ENCODE measurements at regions not wholly inside any gene's neighbourhood (a gene's known extent, or its start where the extent isn't known, plus 50 kb on each side); places are given as distances from the start of the nearest gene placed in this dataset.
"Not testable (repeated sequence)": the region's sequence is repeated elsewhere in the genome, so short reads cannot be mapped to it uniquely, and the experiment has no call there.

DNA sequence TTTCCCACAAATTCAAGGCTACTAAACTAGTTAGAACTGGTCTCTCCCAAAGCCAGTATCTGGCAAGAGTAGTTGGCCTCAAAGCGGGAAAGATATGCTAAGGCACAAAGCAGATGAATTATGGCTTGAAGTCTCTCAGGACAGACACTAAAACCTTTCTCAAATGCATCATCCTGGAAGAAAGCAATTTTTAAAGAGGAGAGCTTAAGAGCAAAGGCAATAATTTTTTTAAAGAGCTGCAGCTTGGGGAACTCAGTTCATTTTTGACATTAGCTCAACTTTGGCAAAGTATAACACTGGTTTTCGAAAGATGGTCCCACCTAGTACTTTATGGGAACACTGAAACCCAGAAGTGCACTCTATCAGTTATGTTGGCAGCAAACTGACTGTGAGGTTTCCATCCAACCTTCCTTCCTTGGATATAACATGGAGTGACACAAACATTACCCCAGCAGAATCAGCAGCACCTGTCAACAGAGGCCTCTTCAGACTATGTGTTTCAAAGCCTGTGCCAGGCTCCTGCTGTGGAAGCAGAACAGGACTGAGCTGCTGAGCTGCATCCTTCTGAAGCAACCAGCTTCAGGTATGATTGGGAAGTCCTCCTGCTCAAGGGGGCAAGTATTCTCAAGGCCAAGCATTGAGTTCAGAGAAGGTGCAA is 852.3 kb upstream of the HS3ST5 start:
- H3F3A ChIP-seq (ENCODE audit: low read depth): no peaks in the 10 kb centered on the region
- H3K27me3 Mint-ChIP-seq (ENCODE audit: insufficient read depth, low read depth): peaks cover 3% of the 10 kb centered on the region
- H3K79me2 ChIP-seq (ENCODE audit: low read depth): no peaks in the 10 kb centered on the region
- no peak overlapping the region for H3K27ac ChIP-seq
- H3K4me3 Mint-ChIP-seq: no peak overlapping the region
- no peaks in the 10 kb centered on the region for H4K20me1 ChIP-seq (ENCODE audit: low read depth)
- H3K9ac ChIP-seq: no peak overlapping the region
- no peak overlapping the region for H3K4me3 ChIP-seq
- TF ChIP-seq EZH2 (IDR thresholded peaks at IDR 0.05): no peak
- TF ChIP-seq, protein P1, sequence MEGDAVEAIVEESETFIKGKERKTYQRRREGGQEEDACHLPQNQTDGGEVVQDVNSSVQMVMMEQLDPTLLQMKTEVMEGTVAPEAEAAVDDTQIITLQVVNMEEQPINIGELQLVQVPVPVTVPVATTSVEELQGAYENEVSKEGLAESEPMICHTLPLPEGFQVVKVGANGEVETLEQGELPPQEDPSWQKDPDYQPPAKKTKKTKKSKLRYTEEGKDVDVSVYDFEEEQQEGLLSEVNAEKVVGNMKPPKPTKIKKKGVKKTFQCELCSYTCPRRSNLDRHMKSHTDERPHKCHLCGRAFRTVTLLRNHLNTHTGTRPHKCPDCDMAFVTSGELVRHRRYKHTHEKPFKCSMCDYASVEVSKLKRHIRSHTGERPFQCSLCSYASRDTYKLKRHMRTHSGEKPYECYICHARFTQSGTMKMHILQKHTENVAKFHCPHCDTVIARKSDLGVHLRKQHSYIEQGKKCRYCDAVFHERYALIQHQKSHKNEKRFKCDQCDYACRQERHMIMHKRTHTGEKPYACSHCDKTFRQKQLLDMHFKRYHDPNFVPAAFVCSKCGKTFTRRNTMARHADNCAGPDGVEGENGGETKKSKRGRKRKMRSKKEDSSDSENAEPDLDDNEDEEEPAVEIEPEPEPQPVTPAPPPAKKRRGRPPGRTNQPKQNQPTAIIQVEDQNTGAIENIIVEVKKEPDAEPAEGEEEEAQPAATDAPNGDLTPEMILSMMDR (IDR thresholded peaks at IDR 0.05): no peak
- no peak for TF ChIP-seq EZH2phosphoT487 (IDR thresholded peaks at IDR 0.05)
- no peaks in the 10 kb centered on the region for H3K9me3 ChIP-seq (ENCODE audit: low read depth)
- no peak overlapping the region for H2AFZ ChIP-seq (replicated peaks)
- H3K27me3 ChIP-seq: no peaks in the 10 kb centered on the region
- H3K4me1 ChIP-seq: no peaks in the 10 kb centered on the region
- no peaks in the 10 kb centered on the region for H3K36me3 Mint-ChIP-seq
- H3K36me3 ChIP-seq: no peaks in the 10 kb centered on the region
- peaks cover 11% of the 10 kb centered on the region for H3K9me3 Mint-ChIP-seq
- no peaks in the 10 kb centered on the region for H3K4me1 Mint-ChIP-seq
- H3K27ac Mint-ChIP-seq: no peak overlapping the region
- no peak overlapping the region for H3K4me2 ChIP-seq
- no peak for DNase-seq (ENCODE audit: low spot score)

DNA sequence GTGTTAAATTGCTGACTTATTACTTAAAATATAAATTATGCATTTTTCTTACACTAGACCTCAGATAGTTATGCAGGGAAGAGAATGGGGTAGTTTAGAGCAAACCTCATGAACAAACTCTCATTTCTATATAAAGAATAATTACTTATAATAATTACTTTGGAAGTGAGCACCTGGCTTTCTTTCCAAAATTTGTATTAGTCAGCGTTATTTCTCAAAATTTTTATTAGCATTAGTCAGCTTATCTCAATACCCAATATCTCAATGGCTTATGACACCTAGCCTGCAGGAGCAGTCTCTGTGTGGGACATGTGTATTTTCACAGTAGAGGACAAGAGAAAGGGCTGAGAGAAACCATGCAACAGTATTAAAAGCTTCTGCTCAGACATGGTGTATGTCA is 849.2 kb upstream of the HS3ST5 start:
- H3K27me3 Mint-ChIP-seq (ENCODE audit: insufficient read depth, low read depth): no peaks in the 10 kb centered on the region

DNA sequence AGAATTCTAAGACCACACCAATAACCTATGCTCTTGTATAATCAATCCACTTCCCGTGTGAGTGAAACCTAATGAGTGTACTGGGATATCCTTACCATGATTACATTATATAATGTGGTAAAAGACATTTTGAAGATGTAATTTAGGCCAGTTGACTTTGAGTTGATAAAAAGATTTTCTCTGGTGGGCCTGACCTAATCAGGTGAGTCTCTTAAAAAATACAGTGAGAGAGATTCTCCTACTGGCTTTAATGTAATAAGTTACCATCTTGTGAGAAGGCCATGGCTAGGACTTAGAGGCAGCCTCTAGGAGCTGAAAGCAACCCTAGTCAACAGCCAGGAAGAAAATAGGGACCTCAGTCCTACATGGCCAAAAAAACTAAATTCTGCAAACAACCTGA is 847.7 kb upstream of the HS3ST5 start:
- H3K27ac ChIP-seq: no peak overlapping the region
- no peaks in the 10 kb centered on the region for H3K4me1 ChIP-seq
- no peaks in the 10 kb centered on the region for H3K36me3 ChIP-seq
- H3K9ac ChIP-seq: no peak overlapping the region
- H3K9me3 ChIP-seq (ENCODE audit: low read depth): no peaks in the 10 kb centered on the region
- no peak overlapping the region for H3K4me3 ChIP-seq
- H2AFZ ChIP-seq (replicated peaks): no peak overlapping the region
- H3K79me2 ChIP-seq (ENCODE audit: low read depth): no peaks in the 10 kb centered on the region
- Mint-ChIP-seq H3K4me3 (no peak overlapping the region), H3K36me3 (no peaks in the 10 kb centered on the region), H3K9me3 (no peaks in the 10 kb centered on the region), H3K27me3 (ENCODE audit: insufficient read depth, low read depth) (no peaks in the 10 kb centered on the region), H3K4me1 (no peaks in the 10 kb centered on the region), H3K27ac (no peak overlapping the region)
- no peaks in the 10 kb centered on the region for H3F3A ChIP-seq (ENCODE audit: low read depth)
- no peak overlapping the region for H3K4me2 ChIP-seq
- TF ChIP-seq, protein P1 (IDR thresholded peaks at IDR 0.05): no peak
- TF ChIP-seq EZH2 (IDR thresholded peaks at IDR 0.05) (no peak), EZH2phosphoT487 (IDR thresholded peaks at IDR 0.05) (no peak)
- no peaks in the 10 kb centered on the region for H4K20me1 ChIP-seq (ENCODE audit: low read depth)
- H3K27me3 ChIP-seq: no peaks in the 10 kb centered on the region
- no peak for DNase-seq (ENCODE audit: low spot score)

More for the DNA sequence above, 849.2 kb upstream of the HS3ST5 start:
- Histone ChIP-seq H3K79me2 (ENCODE audit: low read depth) (no peaks in the 10 kb centered on the region), H3K27ac (no peak overlapping the region), H2AFZ (replicated peaks) (no peak overlapping the region), H3K36me3 (no peaks in the 10 kb centered on the region), H3F3A (ENCODE audit: low read depth) (no peaks in the 10 kb centered on the region), H3K27me3 (no peaks in the 10 kb centered on the region), H4K20me1 (ENCODE audit: low read depth) (no peaks in the 10 kb centered on the region), H3K4me1 (no peaks in the 10 kb centered on the region), H3K4me2 (no peak overlapping the region), H3K4me3 (no peak overlapping the region), H3K9me3 (ENCODE audit: low read depth) (no peaks in the 10 kb centered on the region), H3K9ac (no peak overlapping the region)
- Mint-ChIP-seq H3K36me3 (no peaks in the 10 kb centered on the region), H3K4me3 (no peak overlapping the region), H3K9me3 (no peaks in the 10 kb centered on the region), H3K4me1 (no peaks in the 10 kb centered on the region), H3K27ac (no peak overlapping the region)
- TF ChIP-seq, protein P1 (IDR thresholded peaks at IDR 0.05): no peak
- TF ChIP-seq EZH2phosphoT487 (IDR thresholded peaks at IDR 0.05): no peak
- no peak for TF ChIP-seq EZH2 (IDR thresholded peaks at IDR 0.05)
- DNase-seq (ENCODE audit: low spot score): no peak

DNA sequence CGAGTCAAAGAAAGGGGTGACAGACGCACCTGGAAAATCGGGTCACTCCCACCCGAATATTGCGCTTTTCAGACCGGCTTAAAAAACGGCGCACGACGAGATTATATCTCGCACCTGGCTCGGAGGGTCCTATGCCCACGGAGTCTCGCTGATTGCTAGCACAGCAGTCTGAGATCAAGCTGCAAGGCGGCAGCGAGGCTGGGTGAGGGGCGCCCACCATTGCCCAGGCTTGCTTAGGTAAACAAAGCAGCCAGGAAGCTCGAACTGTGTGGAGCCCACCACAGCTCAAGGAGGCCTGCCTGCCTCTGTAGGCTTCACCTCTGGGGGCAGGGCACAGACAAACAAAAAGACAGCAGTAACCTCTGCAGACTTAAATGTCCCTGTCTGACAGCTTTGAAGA is 832.6 kb upstream of the HS3ST5 start:
- not testable (repeated sequence) for H3K27ac ChIP-seq; H3K27me3 Mint-ChIP-seq (ENCODE audit: insufficient read depth, low read depth); DNase-seq (ENCODE audit: low spot score); H3K36me3 ChIP-seq; H3K4me1 ChIP-seq; H3K9me3 Mint-ChIP-seq; H3K79me2 ChIP-seq (ENCODE audit: low read depth); H4K20me1 ChIP-seq (ENCODE audit: low read depth); H3K4me3 ChIP-seq; H3F3A ChIP-seq (ENCODE audit: low read depth); H2AFZ ChIP-seq (replicated peaks); H3K36me3 Mint-ChIP-seq; H3K9me3 ChIP-seq (ENCODE audit: low read depth); H3K27me3 ChIP-seq; H3K4me3 Mint-ChIP-seq; H3K4me2 ChIP-seq; H3K27ac Mint-ChIP-seq; H3K9ac ChIP-seq; H3K4me1 Mint-ChIP-seq

Measured in neural progenitor cell (in vitro differentiated cells).